ENCODE measurements at regions not wholly inside any gene's neighbourhood (a gene's known extent, or its start where the extent isn't known, plus 50 kb on each side); places are given as distances from the start of the nearest gene placed in this dataset.
"Not testable (repeated sequence)": the region's sequence is repeated elsewhere in the genome, so short reads cannot be mapped to it uniquely, and the experiment has no call there.

GRCh38 chr1:47594627-47595026 is 156.8 kb downstream of the FOXD2 start:
- DNase-seq (ENCODE audit: low spot score): no peak

GRCh38 chr1:47596328-47596727 is 158.5 kb downstream of the FOXD2 start:
- no peak for DNase-seq (ENCODE audit: low spot score)

GRCh38 chr1:47598357-47598756 is 160.5 kb downstream of the FOXD2 start:
- no peak for DNase-seq (ENCODE audit: low spot score)

- no peak for DNase-seq (ENCODE audit: low spot score)
Observed at GRCh38 chr1:47599777-47600176, 161.9 kb downstream of the FOXD2 start.

GRCh38 chr1:47602491-47602890 is 164.6 kb downstream of the FOXD2 start:
- DNase-seq (ENCODE audit: low spot score): not testable (repeated sequence)

GRCh38 chr1:47604869-47605268 is 167.0 kb downstream of the FOXD2 start:
- DNase-seq (ENCODE audit: low spot score): not testable (repeated sequence)

GRCh38 chr1:47608296-47608875 is 170.5 kb downstream of the FOXD2 start:
- no peak for DNase-seq (ENCODE audit: low spot score)

GRCh38 chr1:47611992-47612391 is 174.1 kb downstream of the FOXD2 start:
- no peak for DNase-seq (ENCODE audit: low spot score)

GRCh38 chr1:47612819-47613218 is 175.0 kb downstream of the FOXD2 start:
- DNase-seq (ENCODE audit: low spot score): no peak

GRCh38 chr1:47616036-47616435 is 178.2 kb downstream of the FOXD2 start:
- DNase-seq (ENCODE audit: low spot score): no peak

- no peak for DNase-seq (ENCODE audit: low spot score)
Observed at GRCh38 chr1:47616906-47617305, 179.1 kb downstream of the FOXD2 start.

- no peak for DNase-seq (ENCODE audit: low spot score)
Observed at GRCh38 chr1:47617381-47618221, 179.8 kb downstream of the FOXD2 start.

- DNase-seq (ENCODE audit: low spot score): no peak
Observed at GRCh38 chr1:47618222-47618720, 180.4 kb downstream of the FOXD2 start.

- no peak for DNase-seq (ENCODE audit: low spot score)
Observed at GRCh38 chr1:47618830-47619229, 181.0 kb downstream of the FOXD2 start.

- no peak for DNase-seq (ENCODE audit: low spot score)
Observed at GRCh38 chr1:47621483-47621882, 183.6 kb downstream of the FOXD2 start.

- no peak for DNase-seq (ENCODE audit: low spot score)
Observed at GRCh38 chr1:47621977-47622376, 184.1 kb downstream of the FOXD2 start.

- no peak for DNase-seq (ENCODE audit: low spot score)
Observed at GRCh38 chr1:47622776-47623556, 185.1 kb downstream of the FOXD2 start.

- DNase-seq (ENCODE audit: low spot score): no peak
Observed at GRCh38 chr1:47623557-47623940, 185.7 kb downstream of the FOXD2 start.

- DNase-seq (ENCODE audit: low spot score): no peak
Observed at GRCh38 chr1:47624531-47624930, 186.7 kb downstream of the FOXD2 start.

- DNase-seq (ENCODE audit: low spot score): no peak
Observed at GRCh38 chr1:47627016-47627415, 189.2 kb downstream of the FOXD2 start.

- DNase-seq (ENCODE audit: low spot score): no peak
Observed at GRCh38 chr1:47627471-47628370, 189.9 kb downstream of the FOXD2 start.

- DNase-seq (ENCODE audit: low spot score): no peak
Observed at GRCh38 chr1:47629201-47629600, 191.4 kb downstream of the FOXD2 start.
